Activated B cell treated with CpG ODN at 0.5 μM for 24 hours (primary cell): ENCODE measurements at regions not wholly inside any gene's neighbourhood (a gene's known extent, or its start where the extent isn't known, plus 50 kb on each side); places are given as distances from the start of the nearest gene placed in this dataset.

ENCODE experiments used
- ATAC-seq: fragments of 200-7000 bp; cut with Tn5 transposase; one replicate; pipeline ENCODE4 v1.10.0; 2021; ENCODE audit warnings: low read depth, mild to moderate bottlenecking, moderate library complexity
- CTCF ChIA-PET: fragments of 350-600 bp; sonication (Branson Sonifier 250); formaldehyde crosslinking; loops from one replicate; lab custom pipeline; 2021; ENCODE audit warnings: antibody characterized with exemption; lab: Charles Lee
- POLR2A ChIA-PET: fragments of 350-600 bp; sonication (Branson Sonifier 250); formaldehyde crosslinking; loops from one replicate; lab custom pipeline; 2021; ENCODE audit warnings: antibody characterized with exemption; lab: Charles Lee
- DNase-seq: peaks from one replicate; pipeline ENCODE4 v3.0.0; 2022
- H3K27ac Mint-ChIP-seq: one replicate; pipeline ENCODE4 v1.8.0; 2020; ENCODE audit warnings: mixed read lengths
- H3K27me3 Mint-ChIP-seq: one replicate; pipeline ENCODE4 v1.8.0; 2021; ENCODE audit warnings: mixed read lengths
- H3K36me3 Mint-ChIP-seq: one replicate; pipeline ENCODE4 v1.8.0; 2021; ENCODE audit warnings: low read depth, mixed read lengths
- H3K4me1 Mint-ChIP-seq: one replicate; pipeline ENCODE4 v1.8.0; 2021; ENCODE audit warnings: mixed read lengths
- H3K4me3 Mint-ChIP-seq: one replicate; pipeline ENCODE4 v1.8.0; 2020; ENCODE audit warnings: mild to moderate bottlenecking, mixed read lengths
- H3K9me3 Mint-ChIP-seq: one replicate; pipeline ENCODE4 v1.8.0; 2020; ENCODE audit warnings: mixed read lengths
- intact Hi-C: fragments of 100-400 bp; cut with micrococcal nuclease; formaldehyde crosslinking; loops from one replicate; pipeline ENCODE4 v1.15.1; 2024
- TF ChIP-seq, protein P1 (sequence below): fragments of 200-600 bp; IDR thresholded peaks from one replicate; pipeline ENCODE4 v1.8.0; 2022; ENCODE audit warnings: antibody characterized with exemption, mild to moderate bottlenecking

DNA sequence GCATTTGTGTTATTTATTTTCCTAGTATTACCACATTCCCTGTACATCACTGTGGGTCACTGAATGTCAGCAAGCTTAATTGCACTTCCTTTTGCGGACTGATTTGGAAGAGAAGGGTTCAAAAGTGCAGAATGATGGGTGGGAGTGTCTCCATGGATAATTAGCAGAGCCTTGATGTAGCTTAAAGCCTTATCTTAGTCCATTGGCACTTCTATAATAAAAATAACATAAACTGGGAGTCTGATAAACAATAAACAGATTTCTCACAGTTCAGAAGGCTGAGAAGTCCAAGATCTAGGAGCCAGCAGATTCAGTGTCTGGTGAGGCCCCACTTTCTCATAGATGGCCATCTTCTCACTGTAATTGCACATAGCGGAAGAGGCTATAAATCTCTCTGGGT, 501.1 kb upstream of the POU3F2 start:
- TF ChIP-seq, protein P1, sequence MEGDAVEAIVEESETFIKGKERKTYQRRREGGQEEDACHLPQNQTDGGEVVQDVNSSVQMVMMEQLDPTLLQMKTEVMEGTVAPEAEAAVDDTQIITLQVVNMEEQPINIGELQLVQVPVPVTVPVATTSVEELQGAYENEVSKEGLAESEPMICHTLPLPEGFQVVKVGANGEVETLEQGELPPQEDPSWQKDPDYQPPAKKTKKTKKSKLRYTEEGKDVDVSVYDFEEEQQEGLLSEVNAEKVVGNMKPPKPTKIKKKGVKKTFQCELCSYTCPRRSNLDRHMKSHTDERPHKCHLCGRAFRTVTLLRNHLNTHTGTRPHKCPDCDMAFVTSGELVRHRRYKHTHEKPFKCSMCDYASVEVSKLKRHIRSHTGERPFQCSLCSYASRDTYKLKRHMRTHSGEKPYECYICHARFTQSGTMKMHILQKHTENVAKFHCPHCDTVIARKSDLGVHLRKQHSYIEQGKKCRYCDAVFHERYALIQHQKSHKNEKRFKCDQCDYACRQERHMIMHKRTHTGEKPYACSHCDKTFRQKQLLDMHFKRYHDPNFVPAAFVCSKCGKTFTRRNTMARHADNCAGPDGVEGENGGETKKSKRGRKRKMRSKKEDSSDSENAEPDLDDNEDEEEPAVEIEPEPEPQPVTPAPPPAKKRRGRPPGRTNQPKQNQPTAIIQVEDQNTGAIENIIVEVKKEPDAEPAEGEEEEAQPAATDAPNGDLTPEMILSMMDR: no peak
- H3K4me3 Mint-ChIP-seq: no peak overlapping the region
- POLR2A ChIA-PET: no interaction called here
- no peak for DNase-seq
- no peaks in the 10 kb centered on the region for H3K9me3 Mint-ChIP-seq
- no peak for ATAC-seq
- H3K27ac Mint-ChIP-seq: no peak overlapping the region
- no peaks in the 10 kb centered on the region for H3K27me3 Mint-ChIP-seq
- H3K4me1 Mint-ChIP-seq: no peaks in the 10 kb centered on the region
- intact Hi-C loops: no loop called here
- CTCF ChIA-PET: no interaction called here
- H3K36me3 Mint-ChIP-seq: no peaks in the 10 kb centered on the region

DNA sequence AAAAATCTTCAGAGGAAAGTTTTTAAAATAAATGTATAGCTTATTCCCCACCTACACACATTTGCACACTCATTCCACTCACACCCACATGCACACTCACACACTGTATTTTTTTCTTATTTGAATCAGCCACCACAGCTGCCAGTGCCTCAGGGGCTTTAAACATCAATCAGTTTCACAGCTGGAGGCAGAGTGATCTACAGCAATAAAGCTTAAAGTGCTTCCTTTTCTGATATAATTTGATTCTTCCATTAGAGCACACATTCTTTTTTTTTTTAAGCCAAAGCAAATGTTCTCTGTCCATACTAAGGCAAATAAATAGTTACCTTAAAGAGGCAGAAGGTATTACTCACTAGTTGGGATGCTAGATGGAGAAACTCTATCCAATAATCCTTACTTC, 498.8 kb upstream of the POU3F2 start:
- no peak overlapping the region for H3K4me3 Mint-ChIP-seq
- ChIA-PET POLR2A (no interaction called here), CTCF (no interaction called here)
- TF ChIP-seq, protein P1: no peak
- H3K36me3 Mint-ChIP-seq: no peaks in the 10 kb centered on the region
- H3K4me1 Mint-ChIP-seq: no peaks in the 10 kb centered on the region
- ATAC-seq (no peak), DNase-seq (no peak)
- no peaks in the 10 kb centered on the region for H3K27me3 Mint-ChIP-seq
- intact Hi-C loops: no loop called here
- H3K27ac Mint-ChIP-seq: no peak overlapping the region
- H3K9me3 Mint-ChIP-seq: no peaks in the 10 kb centered on the region

DNA sequence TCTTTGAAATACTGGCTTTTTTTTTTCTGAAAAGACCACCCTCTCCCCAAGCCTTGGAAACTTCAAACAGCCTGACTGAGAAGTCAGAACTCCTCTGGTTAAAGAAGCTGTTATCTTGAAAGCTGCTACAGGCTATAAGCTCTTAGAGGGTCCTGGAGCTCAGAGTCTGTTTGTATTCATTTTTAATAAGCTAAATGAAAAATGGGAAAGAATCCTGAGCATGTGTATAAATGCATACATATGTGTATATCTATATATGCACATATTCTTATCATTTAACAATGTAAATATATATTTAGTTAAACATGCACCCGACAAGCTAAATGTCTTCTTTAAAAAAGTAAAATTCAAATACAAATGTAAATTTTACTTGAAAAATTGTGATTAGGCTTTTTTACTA, 494.9 kb upstream of the POU3F2 start:
- CTCF ChIA-PET: no interaction called here
- Mint-ChIP-seq H3K36me3 (no peaks in the 10 kb centered on the region), H3K4me3 (no peak overlapping the region), H3K27ac (no peak overlapping the region), H3K27me3 (no peaks in the 10 kb centered on the region), H3K9me3 (no peaks in the 10 kb centered on the region), H3K4me1 (no peaks in the 10 kb centered on the region)
- TF ChIP-seq, protein P1: no peak
- intact Hi-C loops: no loop called here
- POLR2A ChIA-PET: no interaction called here
- no peak for DNase-seq
- ATAC-seq: no peak

DNA sequence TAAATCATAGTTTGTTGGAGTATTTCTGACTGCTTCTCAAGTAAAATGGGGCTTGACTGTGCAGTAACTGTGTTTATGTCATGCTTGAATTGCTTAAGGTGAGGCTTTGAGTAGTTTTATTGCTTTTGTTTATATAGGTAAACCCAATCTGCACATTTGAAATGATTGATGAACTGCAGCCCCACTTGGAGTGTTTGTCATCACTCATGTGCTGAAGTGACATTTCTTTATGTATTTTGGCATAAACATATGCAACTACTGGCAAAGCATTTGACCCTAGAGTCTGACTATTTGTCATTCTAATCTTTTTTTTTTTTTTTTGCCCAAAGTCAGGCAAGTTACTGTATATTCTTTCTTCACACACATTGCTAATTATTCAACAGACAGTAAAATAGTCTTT, 491.4 kb upstream of the POU3F2 start:
- Mint-ChIP-seq H3K27me3 (no peaks in the 10 kb centered on the region), H3K27ac (no peak overlapping the region), H3K9me3 (no peaks in the 10 kb centered on the region), H3K4me1 (no peaks in the 10 kb centered on the region), H3K36me3 (no peaks in the 10 kb centered on the region), H3K4me3 (no peak overlapping the region)
- DNase-seq: no peak
- CTCF ChIA-PET: no interaction called here
- TF ChIP-seq, protein P1: no peak
- POLR2A ChIA-PET: no interaction called here
- no peak for ATAC-seq
- intact Hi-C loops: no loop called here

DNA sequence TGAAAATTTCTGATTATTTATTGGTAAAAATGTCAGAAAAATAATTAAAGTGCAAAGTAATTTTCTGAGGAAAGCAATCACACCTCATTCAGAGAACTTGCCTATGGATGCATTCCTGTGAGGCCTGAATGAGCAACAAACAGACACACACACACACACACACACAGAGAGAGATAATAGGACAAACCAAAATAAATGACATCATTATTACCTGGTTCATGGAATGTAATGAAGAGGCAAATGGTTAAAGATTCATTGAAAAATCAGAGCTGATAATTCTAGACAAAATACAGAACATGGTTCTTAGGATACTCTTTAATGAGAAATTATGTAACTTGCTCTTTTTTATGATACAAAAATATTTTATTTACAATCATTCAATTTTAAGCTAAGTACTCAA, 490.6 kb upstream of the POU3F2 start:
- no peak for ATAC-seq
- intact Hi-C loops: no loop called here
- ChIA-PET POLR2A (no interaction called here), CTCF (no interaction called here)
- no peaks in the 10 kb centered on the region for H3K27me3 Mint-ChIP-seq
- H3K4me1 Mint-ChIP-seq: no peaks in the 10 kb centered on the region
- H3K9me3 Mint-ChIP-seq: no peaks in the 10 kb centered on the region
- H3K36me3 Mint-ChIP-seq: no peaks in the 10 kb centered on the region
- no peak overlapping the region for H3K4me3 Mint-ChIP-seq
- no peak for DNase-seq
- TF ChIP-seq, protein P1: no peak
- H3K27ac Mint-ChIP-seq: no peak overlapping the region
